ENCODE measurements at regions not wholly inside any gene's neighbourhood (a gene's known extent, or its start where the extent isn't known, plus 50 kb on each side); places are given as distances from the start of the nearest gene placed in this dataset.

GRCh38 chr5:72608926-72609325, 101.7 kb upstream of the ZNF366 start:
- Mint-ChIP-seq H3K4me3 (no peak overlapping the region), H3K27me3 (peaks cover 6% of the 10 kb centered on the region)
- no peak for DNase-seq

GRCh38 chr5:72608297-72608696, 101.1 kb upstream of the ZNF366 start:
- Mint-ChIP-seq H3K36me3 (ENCODE audit: low read depth) (no peaks in the 10 kb centered on the region), H3K27ac (no peak overlapping the region), H3K9me3 (no peaks in the 10 kb centered on the region), H3K4me3 (no peak overlapping the region), H3K4me1 (ENCODE audit: low read depth) (peaks cover 3% of the 10 kb centered on the region), H3K27me3 (peaks cover 6% of the 10 kb centered on the region)
- no peak for DNase-seq

More at GRCh38 chr5:72608926-72609325, 101.7 kb upstream of the ZNF366 start:
- H3K9me3 Mint-ChIP-seq, result no peaks in the 10 kb centered on the region
- no peak overlapping the region for H3K27ac Mint-ChIP-seq
- no peaks in the 10 kb centered on the region for H3K36me3 Mint-ChIP-seq (ENCODE audit: low read depth)
- H3K4me1 Mint-ChIP-seq (ENCODE audit: low read depth), result peaks cover 3% of the 10 kb centered on the region

GRCh38 chr5:72607381-72607780, 100.2 kb upstream of the ZNF366 start:
- Mint-ChIP-seq H3K36me3 (ENCODE audit: low read depth) (no peaks in the 10 kb centered on the region), H3K27ac (no peak overlapping the region), H3K9me3 (no peaks in the 10 kb centered on the region), H3K4me1 (ENCODE audit: low read depth) (peaks cover 3% of the 10 kb centered on the region), H3K4me3 (no peak overlapping the region), H3K27me3 (peaks cover 6% of the 10 kb centered on the region)
- no peak for DNase-seq

- Mint-ChIP-seq H3K4me3 (no peak overlapping the region), H3K4me1 (ENCODE audit: low read depth) (peaks cover 3% of the 10 kb centered on the region), H3K27me3 (peaks cover 6% of the 10 kb centered on the region), H3K9me3 (no peaks in the 10 kb centered on the region), H3K36me3 (ENCODE audit: low read depth) (no peaks in the 10 kb centered on the region), H3K27ac (no peak overlapping the region)
- no peak for DNase-seq
Measured at GRCh38 chr5:72606525-72606924, 99.3 kb upstream of the ZNF366 start.

GRCh38 chr5:72605632-72606031, 98.4 kb upstream of the ZNF366 start:
- Mint-ChIP-seq H3K27me3 (peaks cover 6% of the 10 kb centered on the region), H3K4me3 (no peak overlapping the region), H3K27ac (no peak overlapping the region), H3K4me1 (ENCODE audit: low read depth) (no peaks in the 10 kb centered on the region), H3K36me3 (ENCODE audit: low read depth) (no peaks in the 10 kb centered on the region), H3K9me3 (no peaks in the 10 kb centered on the region)
- no peak for DNase-seq

- H3K27me3 Mint-ChIP-seq, result peaks cover 6% of the 10 kb centered on the region
- H3K36me3 Mint-ChIP-seq (ENCODE audit: low read depth), result no peaks in the 10 kb centered on the region
- H3K27ac Mint-ChIP-seq, result no peak overlapping the region
Measured at GRCh38 chr5:72604798-72605154, 97.6 kb upstream of the ZNF366 start.

GRCh38 chr5:72604111-72604797, 97.0 kb upstream of the ZNF366 start:
- Mint-ChIP-seq H3K9me3 (no peaks in the 10 kb centered on the region), H3K4me3 (no peak overlapping the region), H3K36me3 (ENCODE audit: low read depth) (no peaks in the 10 kb centered on the region), H3K4me1 (ENCODE audit: low read depth) (no peaks in the 10 kb centered on the region), H3K27me3 (peaks cover 6% of the 10 kb centered on the region), H3K27ac (no peak overlapping the region)
- DNase-seq, result no peak

More at GRCh38 chr5:72604798-72605154, 97.6 kb upstream of the ZNF366 start:
- Mint-ChIP-seq H3K4me1 (ENCODE audit: low read depth) (no peaks in the 10 kb centered on the region), H3K4me3 (no peak overlapping the region), H3K9me3 (no peaks in the 10 kb centered on the region)
- DNase-seq, result no peak

- no peak overlapping the region for H3K27ac Mint-ChIP-seq
- no peak overlapping the region for H3K4me3 Mint-ChIP-seq
- no peaks in the 10 kb centered on the region for H3K36me3 Mint-ChIP-seq (ENCODE audit: low read depth)
- no peaks in the 10 kb centered on the region for H3K9me3 Mint-ChIP-seq
- H3K27me3 Mint-ChIP-seq, result peaks cover 6% of the 10 kb centered on the region
- H3K4me1 Mint-ChIP-seq (ENCODE audit: low read depth), result peaks cover 5% of the 10 kb centered on the region
- DNase-seq, result no peak
Measured at GRCh38 chr5:72602696-72603685, 95.8 kb upstream of the ZNF366 start.

GRCh38 chr5:72601861-72602260, 94.7 kb upstream of the ZNF366 start:
- H3K4me3 Mint-ChIP-seq, result no peak overlapping the region
- no peak overlapping the region for H3K27ac Mint-ChIP-seq
- DNase-seq, result no peak
- H3K4me1 Mint-ChIP-seq (ENCODE audit: low read depth), result peaks cover 5% of the 10 kb centered on the region
- H3K27me3 Mint-ChIP-seq, result peaks cover 6% of the 10 kb centered on the region
- H3K9me3 Mint-ChIP-seq, result no peaks in the 10 kb centered on the region
- H3K36me3 Mint-ChIP-seq (ENCODE audit: low read depth), result no peaks in the 10 kb centered on the region

GRCh38 chr5:72600391-72600981, 93.3 kb upstream of the ZNF366 start:
- Mint-ChIP-seq H3K36me3 (ENCODE audit: low read depth) (no peaks in the 10 kb centered on the region), H3K4me1 (ENCODE audit: low read depth) (peaks cover 5% of the 10 kb centered on the region), H3K4me3 (no peak overlapping the region), H3K27ac (no peak overlapping the region), H3K9me3 (no peaks in the 10 kb centered on the region), H3K27me3 (no peaks in the 10 kb centered on the region)
- no peak for DNase-seq

- Mint-ChIP-seq H3K4me3 (no peak overlapping the region), H3K36me3 (ENCODE audit: low read depth) (no peaks in the 10 kb centered on the region), H3K27ac (no peak overlapping the region), H3K4me1 (ENCODE audit: low read depth) (peaks cover 5% of the 10 kb centered on the region), H3K9me3 (no peaks in the 10 kb centered on the region), H3K27me3 (no peaks in the 10 kb centered on the region)
- no peak for DNase-seq
Measured at GRCh38 chr5:72599519-72600370, 92.5 kb upstream of the ZNF366 start.

GRCh38 chr5:72599065-72599433, 91.8 kb upstream of the ZNF366 start:
- Mint-ChIP-seq H3K27me3 (no peaks in the 10 kb centered on the region), H3K9me3 (no peaks in the 10 kb centered on the region), H3K27ac (no peak overlapping the region), H3K36me3 (ENCODE audit: low read depth) (no peaks in the 10 kb centered on the region), H3K4me1 (ENCODE audit: low read depth) (peaks cover 5% of the 10 kb centered on the region), H3K4me3 (no peak overlapping the region)
- DNase-seq, result no peak

- peaks cover 5% of the 10 kb centered on the region for H3K4me1 Mint-ChIP-seq (ENCODE audit: low read depth)
- no peak for DNase-seq
- no peaks in the 10 kb centered on the region for H3K9me3 Mint-ChIP-seq
- H3K36me3 Mint-ChIP-seq (ENCODE audit: low read depth), result no peaks in the 10 kb centered on the region
- no peaks in the 10 kb centered on the region for H3K27me3 Mint-ChIP-seq
- H3K4me3 Mint-ChIP-seq, result no peak overlapping the region
- no peak overlapping the region for H3K27ac Mint-ChIP-seq
Measured at GRCh38 chr5:72598401-72599064, 91.3 kb upstream of the ZNF366 start.
